HCT116 (cell line): ENCODE measurements at regions not wholly inside any gene's neighbourhood (a gene's known extent, or its start where the extent isn't known, plus 50 kb on each side); places are given as distances from the start of the nearest gene placed in this dataset.

Experiments used
- ATAC-seq: fragments of 200-7000 bp; cut with Tn5 transposase; 2 replicates; pipeline ENCODE4 v1.9.1; 2020; ENCODE audit warnings: mild to moderate bottlenecking, moderate library complexity
- BruUV-seq: library from RNA; stranded (reverse); fragments of 400-500 nt; replicated peaks from 2 replicates; lab custom pipeline; 2021; lab: Mats Ljungman, UMichigan
- CTCF ChIA-PET: fragments of 300-600 bp; sonication (Branson Sonifier 250); formaldehyde crosslinking; loops from one replicate; lab custom pipeline; 2021; ENCODE audit warnings: antibody characterized with exemption; lab: Charles Lee
- POLR2A ChIA-PET: fragments of 300-600, 350-600 bp; sonication (Branson Sonifier 250); formaldehyde crosslinking; loops from one replicate; lab custom pipeline; 2021; ENCODE audit warnings: antibody characterized with exemption; lab: Charles Lee
- RAD21 ChIA-PET, 2 experiments: fragments of 300-600 bp; sonication (Branson Sonifier 250); formaldehyde crosslinking; loops; one replicate each; lab custom pipeline; 2023; ENCODE audit warnings: low total read pairs in 2 of 2; ENCODE audit not compliant: uncharacterized antibody in 2 of 2, unreplicated experiment in 2 of 2, low non-redundant PET in 1 of 2; lab: Charles Lee
- DNase-seq: peaks from one replicate; pipeline ENCODE4 v3.0.0-alpha.2; 2010; ENCODE audit warnings: low read depth, low spot score
- H2AFZ ChIP-seq: fragments of 200-600 bp; shearing (Covaris generic), sonication (generic); 2 replicates; pipeline ENCODE4 v1.6.1; 2017; ENCODE audit warnings: low read depth, mixed run types, mixed read lengths, antibody characterized with exemption, low read length; ENCODE audit not compliant: poor library complexity, severe bottlenecking
- H3K27ac ChIP-seq: 2 replicates; pipeline ENCODE4 v1.5.1; 2012; ENCODE audit warnings: low read depth, low read length
- H3K27me3 ChIP-seq: fragments of 200-600 bp; sonication (generic); 2 replicates; pipeline ENCODE4 v1.6.1; 2016; ENCODE audit warnings: mixed run types, low read length, mixed read lengths; ENCODE audit not compliant: insufficient read depth
- H3K36me3 ChIP-seq, 2 experiments: fragments of 200-500 bp in 1 of 2; fragments of 200-600 bp in 1 of 2; sonication (Bioruptor generic) in 1 of 2; sonication (generic) in 1 of 2; 2 replicates each; pipeline versions ENCODE4 v1.5.1 to v1.6.1; 2014 to 2016; ENCODE audit warnings: low read length in 2 of 2, inconsistent platforms in 1 of 2, mixed read lengths in 1 of 2, mixed run types in 1 of 2; ENCODE audit not compliant: insufficient read depth in 2 of 2, control insufficient read depth in 1 of 2
- H3K4me1 ChIP-seq, 2 experiments: fragments of 200-600 bp in 1 of 2; sonication (generic) in 1 of 2; 2 replicates each; pipeline versions ENCODE4 v1.5.1 to v1.6.1; 2012 to 2017; ENCODE audit warnings: low read length in 2 of 2, inconsistent platforms in 1 of 2, mild to moderate bottlenecking in 1 of 2, mixed read lengths in 1 of 2, mixed run types in 1 of 2, moderate library complexity in 1 of 2; ENCODE audit not compliant: insufficient read depth in 2 of 2, control insufficient read depth in 1 of 2
- H3K4me2 ChIP-seq: fragments of 200-600 bp; sonication (generic); 2 replicates; pipeline ENCODE4 v1.6.1; 2017; ENCODE audit warnings: mixed run types, low read length, mixed read lengths
- H3K4me3 ChIP-seq, 2 experiments: fragments of 200-600 bp in 1 of 2; sonication (generic) in 1 of 2; replicated peaks in 1 of 2; 2 replicates each; pipeline ENCODE4 v1.5.1; 2011 to 2016; ENCODE audit warnings: low read length in 2 of 2, control low read depth in 1 of 2, low read depth in 1 of 2, mild to moderate bottlenecking in 1 of 2, mixed read lengths in 1 of 2, mixed run types in 1 of 2
- H3K79me2 ChIP-seq: fragments of 200-600 bp; sonication (generic); 2 replicates; pipeline ENCODE4 v1.6.1; 2017; ENCODE audit warnings: mild to moderate bottlenecking, mixed run types, low read length, moderate library complexity, mixed read lengths; ENCODE audit not compliant: insufficient read depth
- H3K9ac ChIP-seq: fragments of 200-600 bp; sonication (generic); 2 replicates; pipeline ENCODE4 v1.6.1; 2016; ENCODE audit warnings: low read length, mixed read lengths
- H3K9me2 ChIP-seq: fragments of 200-600 bp; sonication (generic), shearing (Covaris generic); 2 replicates; pipeline ENCODE4 v1.6.1; 2017; ENCODE audit warnings: mixed run types, mild to moderate bottlenecking, moderate library complexity; ENCODE audit not compliant: insufficient read depth
- H3K9me3 ChIP-seq, 2 experiments: fragments of 200-500 bp in 1 of 2; fragments of 200-600 bp in 1 of 2; sonication (Bioruptor generic) in 1 of 2; sonication (generic) in 1 of 2; 2 replicates each; pipeline ENCODE4 v1.6.1; 2014 to 2017; ENCODE audit warnings: low read length in 2 of 2, mixed read lengths in 2 of 2, inconsistent platforms in 1 of 2, low read depth in 1 of 2, mild to moderate bottlenecking in 1 of 2, mixed run types in 1 of 2, moderate library complexity in 1 of 2; ENCODE audit not compliant: control insufficient read depth in 1 of 2, insufficient read depth in 1 of 2
- H4K20me1 ChIP-seq: fragments of 200-600 bp; sonication (generic), shearing (Covaris generic); 2 replicates; pipeline ENCODE4 v1.6.1; 2017; ENCODE audit warnings: mixed run types, mild to moderate bottlenecking, moderate library complexity; ENCODE audit not compliant: insufficient read depth
- CBX3 ChIP-seq: IDR thresholded peaks from 2 replicates; pipeline ENCODE4 v1.6.1; 2012; ENCODE audit warnings: low read depth
- CEBPB ChIP-seq: IDR thresholded peaks from 2 replicates; pipeline ENCODE4 v1.6.1; 2012; ENCODE audit warnings: low read depth
- EGR1 ChIP-seq: IDR thresholded peaks from 2 replicates; pipeline ENCODE4 v1.6.1; 2012; ENCODE audit warnings: low read depth
- ELF1 ChIP-seq: IDR thresholded peaks from 2 replicates; pipeline ENCODE4 v1.6.1; 2012; ENCODE audit warnings: low read depth, borderline replicate concordance
- EZH2 ChIP-seq: fragments of 200-600 bp; sonication (generic); IDR thresholded peaks from 2 replicates; pipeline ENCODE4 v1.6.1; 2017; ENCODE audit warnings: antibody characterized with exemption, mixed run types
- EZH2phosphoT487 ChIP-seq: fragments of 200-600 bp; IDR thresholded peaks from 2 replicates; pipeline ENCODE4 v1.6.1; 2018; ENCODE audit warnings: antibody characterized with exemption, borderline replicate concordance
- FOSL1 ChIP-seq: IDR thresholded peaks from 2 replicates; pipeline ENCODE4 v1.6.1; 2012; ENCODE audit warnings: low read depth
- POLR2A ChIP-seq: IDR thresholded peaks from 2 replicates; pipeline ENCODE4 v1.7.0; 2011; ENCODE audit warnings: borderline replicate concordance; ENCODE audit not compliant: insufficient read depth, insufficient read length; ENCODE audit errors: extremely low read depth
- RAD21 ChIP-seq: IDR thresholded peaks from 2 replicates; pipeline ENCODE4 v1.6.1; 2012; ENCODE audit warnings: low read depth, mild to moderate bottlenecking
- SIN3A ChIP-seq: IDR thresholded peaks from 2 replicates; pipeline ENCODE4 v1.6.1; 2012; ENCODE audit warnings: low read depth
- SP1 ChIP-seq: IDR thresholded peaks from 2 replicates; pipeline ENCODE4 v1.6.1; 2012; ENCODE audit warnings: low read depth
- SRF ChIP-seq: IDR thresholded peaks from 2 replicates; pipeline ENCODE4 v1.6.1; 2012; ENCODE audit warnings: low read depth
- TCF7L2 ChIP-seq: IDR thresholded peaks from 2 replicates; pipeline ENCODE4 v1.7.0; 2011; ENCODE audit warnings: borderline replicate concordance, inconsistent platforms; ENCODE audit not compliant: insufficient read depth, insufficient read length; ENCODE audit errors: extremely low read depth
- YY1 ChIP-seq: IDR thresholded peaks from 2 replicates; pipeline ENCODE4 v1.6.1; 2011; ENCODE audit warnings: low read length, low read depth, moderate library complexity, mild to moderate bottlenecking; ENCODE audit not compliant: insufficient replicate concordance; ENCODE audit errors: extremely low read depth
- ZFX ChIP-seq: fragments of 450-650 bp; IDR thresholded peaks from 2 replicates; pipeline ENCODE4 v1.6.1; 2017
- ZNF274 ChIP-seq: fragments of 200-500 bp; sonication (Bioruptor generic); IDR thresholded peaks from 2 replicates; pipeline ENCODE4 v1.6.1; 2014; ENCODE audit warnings: mild to moderate bottlenecking, low read depth, low read length, inconsistent platforms
- intact Hi-C: fragments of 100-400 bp; cut with micrococcal nuclease; formaldehyde crosslinking; loops from 2 replicates; pipeline ENCODE4 v1.10.0; 2022
- TF ChIP-seq, protein P1 (sequence below): IDR thresholded peaks from 2 replicates; pipeline ENCODE4 v1.6.1; 2011; ENCODE audit warnings: mild to moderate bottlenecking, low read length, moderate library complexity; ENCODE audit not compliant: insufficient replicate concordance; ENCODE audit errors: extremely low read depth
- TF ChIP-seq, protein P2 (sequence below): IDR thresholded peaks from 2 replicates; pipeline ENCODE4 v1.6.1; 2012
- TF ChIP-seq, protein P3 (sequence below): IDR thresholded peaks from 2 replicates; pipeline ENCODE4 v1.6.1; 2012; ENCODE audit warnings: low read depth

DNA sequence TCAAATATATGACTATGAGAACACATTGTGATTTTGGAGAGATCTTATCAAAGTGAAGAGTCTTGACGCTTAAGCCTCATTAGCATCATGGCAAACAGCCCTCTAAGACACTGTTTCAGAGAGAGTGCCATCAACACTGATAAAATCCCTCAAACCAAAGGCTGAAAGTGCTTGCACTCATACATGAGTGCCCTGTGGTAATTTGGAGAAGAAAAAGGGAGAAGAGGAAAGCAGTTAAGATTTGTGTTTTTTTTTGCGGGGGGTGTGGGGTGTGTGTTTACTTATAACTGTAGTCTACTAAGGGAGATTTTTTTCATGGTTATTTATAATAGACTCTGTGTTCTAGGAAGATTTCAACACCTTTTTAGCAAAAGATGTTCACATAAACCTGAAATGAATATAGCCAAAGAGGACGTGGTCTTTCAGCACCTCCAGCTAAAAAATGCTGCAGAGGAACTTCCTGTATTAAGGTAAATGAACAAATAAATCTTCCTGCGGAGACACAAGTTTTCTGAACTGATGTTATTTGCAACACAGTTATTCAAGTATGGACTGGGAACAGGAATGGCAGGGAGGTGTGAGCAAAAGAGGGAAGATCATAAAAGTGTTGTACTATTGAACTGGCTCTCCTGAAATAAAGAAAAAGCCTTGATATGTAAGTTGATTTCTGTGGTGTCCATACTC is 81.9 kb upstream of the TGFBR2 start:
- Histone ChIP-seq H2AFZ (no peak overlapping the region), H3K4me2 (no peak overlapping the region), H3K9me3 (no peaks in the 10 kb centered on the region), H3K4me1 (no peaks in the 10 kb centered on the region), H4K20me1 (no peaks in the 10 kb centered on the region), H3K9me2 (no peaks in the 10 kb centered on the region), H3K79me2 (no peaks in the 10 kb centered on the region), H3K9ac (no peak overlapping the region), H3K36me3 (no peaks in the 10 kb centered on the region), H3K27me3 (no peaks in the 10 kb centered on the region), H3K4me3 (no peak overlapping the region), H3K27ac (no peak overlapping the region)
- TF ChIP-seq EZH2 (no peak), TCF7L2 (no peak), SP1 (no peak), SIN3A (no peak), CEBPB (no peak), EGR1 (no peak), ELF1 (no peak), EZH2phosphoT487 (no peak), SRF (no peak), ZNF274 (no peak), ZFX (no peak), POLR2A (no peak), CBX3 (no peak), RAD21 (no peak), FOSL1 (no peak), YY1 (no peak)
- TF ChIP-seq, protein P1, sequence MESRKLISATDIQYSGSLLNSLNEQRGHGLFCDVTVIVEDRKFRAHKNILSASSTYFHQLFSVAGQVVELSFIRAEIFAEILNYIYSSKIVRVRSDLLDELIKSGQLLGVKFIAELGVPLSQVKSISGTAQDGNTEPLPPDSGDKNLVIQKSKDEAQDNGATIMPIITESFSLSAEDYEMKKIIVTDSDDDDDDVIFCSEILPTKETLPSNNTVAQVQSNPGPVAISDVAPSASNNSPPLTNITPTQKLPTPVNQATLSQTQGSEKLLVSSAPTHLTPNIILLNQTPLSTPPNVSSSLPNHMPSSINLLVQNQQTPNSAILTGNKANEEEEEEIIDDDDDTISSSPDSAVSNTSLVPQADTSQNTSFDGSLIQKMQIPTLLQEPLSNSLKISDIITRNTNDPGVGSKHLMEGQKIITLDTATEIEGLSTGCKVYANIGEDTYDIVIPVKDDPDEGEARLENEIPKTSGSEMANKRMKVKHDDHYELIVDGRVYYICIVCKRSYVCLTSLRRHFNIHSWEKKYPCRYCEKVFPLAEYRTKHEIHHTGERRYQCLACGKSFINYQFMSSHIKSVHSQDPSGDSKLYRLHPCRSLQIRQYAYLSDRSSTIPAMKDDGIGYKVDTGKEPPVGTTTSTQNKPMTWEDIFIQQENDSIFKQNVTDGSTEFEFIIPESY, result no peak
- TF ChIP-seq, protein P2, sequence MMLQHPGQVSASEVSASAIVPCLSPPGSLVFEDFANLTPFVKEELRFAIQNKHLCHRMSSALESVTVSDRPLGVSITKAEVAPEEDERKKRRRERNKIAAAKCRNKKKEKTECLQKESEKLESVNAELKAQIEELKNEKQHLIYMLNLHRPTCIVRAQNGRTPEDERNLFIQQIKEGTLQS, result no peak
- TF ChIP-seq, protein P3, sequence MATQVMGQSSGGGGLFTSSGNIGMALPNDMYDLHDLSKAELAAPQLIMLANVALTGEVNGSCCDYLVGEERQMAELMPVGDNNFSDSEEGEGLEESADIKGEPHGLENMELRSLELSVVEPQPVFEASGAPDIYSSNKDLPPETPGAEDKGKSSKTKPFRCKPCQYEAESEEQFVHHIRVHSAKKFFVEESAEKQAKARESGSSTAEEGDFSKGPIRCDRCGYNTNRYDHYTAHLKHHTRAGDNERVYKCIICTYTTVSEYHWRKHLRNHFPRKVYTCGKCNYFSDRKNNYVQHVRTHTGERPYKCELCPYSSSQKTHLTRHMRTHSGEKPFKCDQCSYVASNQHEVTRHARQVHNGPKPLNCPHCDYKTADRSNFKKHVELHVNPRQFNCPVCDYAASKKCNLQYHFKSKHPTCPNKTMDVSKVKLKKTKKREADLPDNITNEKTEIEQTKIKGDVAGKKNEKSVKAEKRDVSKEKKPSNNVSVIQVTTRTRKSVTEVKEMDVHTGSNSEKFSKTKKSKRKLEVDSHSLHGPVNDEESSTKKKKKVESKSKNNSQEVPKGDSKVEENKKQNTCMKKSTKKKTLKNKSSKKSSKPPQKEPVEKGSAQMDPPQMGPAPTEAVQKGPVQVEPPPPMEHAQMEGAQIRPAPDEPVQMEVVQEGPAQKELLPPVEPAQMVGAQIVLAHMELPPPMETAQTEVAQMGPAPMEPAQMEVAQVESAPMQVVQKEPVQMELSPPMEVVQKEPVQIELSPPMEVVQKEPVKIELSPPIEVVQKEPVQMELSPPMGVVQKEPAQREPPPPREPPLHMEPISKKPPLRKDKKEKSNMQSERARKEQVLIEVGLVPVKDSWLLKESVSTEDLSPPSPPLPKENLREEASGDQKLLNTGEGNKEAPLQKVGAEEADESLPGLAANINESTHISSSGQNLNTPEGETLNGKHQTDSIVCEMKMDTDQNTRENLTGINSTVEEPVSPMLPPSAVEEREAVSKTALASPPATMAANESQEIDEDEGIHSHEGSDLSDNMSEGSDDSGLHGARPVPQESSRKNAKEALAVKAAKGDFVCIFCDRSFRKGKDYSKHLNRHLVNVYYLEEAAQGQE, result no peak
- ChIA-PET POLR2A (no interaction called here), RAD21 (no interaction called here), CTCF (no interaction called here)
- intact Hi-C loops, result no loop called here
- DNase-seq (no peak), ATAC-seq (no peak)
- no TSS peak for BruUV-seq
